ENCODE measurements at regions not wholly inside any gene's neighbourhood (a gene's known extent, or its start where the extent isn't known, plus 50 kb on each side); places are given as distances from the start of the nearest gene placed in this dataset.

- TF ChIP-seq CTCF (conservative IDR thresholded peaks at IDR 0.05), result no peak
- TF ChIP-seq ZFX (IDR thresholded peaks at IDR 0.05), result no peak
These were observed 343.5 kb upstream of the NT5C1B start for GRCh38 chr2:18932853-18933252.
